Hematopoietic multipotent progenitor cell (in vitro differentiated cells): ENCODE measurements at regions not wholly inside any gene's neighbourhood (a gene's known extent, or its start where the extent isn't known, plus 50 kb on each side); places are given as distances from the start of the nearest gene placed in this dataset.
"Not testable (repeated sequence)": the region's sequence is repeated elsewhere in the genome, so short reads cannot be mapped to it uniquely, and the experiment has no call there.

ENCODE experiments used
- DNase-seq, 3 donors: peaks; one replicate each; pipeline ENCODE4 v3.0.0-alpha.2; 2011 to 2015; ENCODE audit warnings: low read depth in 2 of 3, low spot score in 2 of 3

GRCh38 chr15:53133255-53133850 is 343.2 kb upstream of the ONECUT1 start:
- DNase-seq = peak in 1 of 3 donors; percentile 29

GRCh38 chr15:53130943-53131342 is 340.8 kb upstream of the ONECUT1 start:
- DNase-seq = no peak

DNA sequence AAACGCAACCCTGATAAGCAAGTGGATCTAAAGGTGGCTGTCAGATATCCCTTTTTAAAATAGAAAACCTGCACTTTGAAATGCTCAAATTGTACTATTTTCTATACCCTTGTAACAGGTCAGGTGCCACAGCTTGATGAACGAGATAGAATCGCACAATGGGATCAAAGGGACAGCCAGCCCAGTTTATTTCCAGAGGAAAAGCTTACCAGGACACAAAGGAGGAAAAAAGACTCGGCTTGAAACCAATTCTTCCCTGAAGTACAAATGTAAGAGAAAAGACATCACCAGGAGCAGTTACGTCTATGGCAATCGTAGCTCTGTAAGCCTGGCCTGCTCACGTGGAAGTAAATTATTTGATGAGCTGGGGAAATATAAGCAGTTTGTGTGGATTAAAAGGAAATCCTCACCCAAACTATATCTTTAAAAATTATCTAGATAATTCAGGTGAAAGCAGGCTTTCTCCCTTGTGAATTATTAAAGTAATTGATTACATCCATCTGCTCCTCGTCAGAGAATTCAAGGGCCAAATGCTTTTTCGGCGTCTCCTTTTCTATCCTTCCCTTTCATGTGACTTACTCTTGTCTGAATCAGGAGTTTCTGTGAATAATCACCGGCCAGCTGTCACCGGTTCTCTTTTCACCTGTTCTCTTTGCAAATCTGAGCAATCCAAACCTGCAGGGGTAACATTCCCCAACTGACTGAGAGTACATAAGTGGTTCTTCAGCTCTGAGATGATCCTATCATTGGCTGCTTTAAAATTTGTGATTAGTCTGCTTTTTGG is 339.2 kb upstream of the ONECUT1 start:
- DNase-seq = no peak

DNA sequence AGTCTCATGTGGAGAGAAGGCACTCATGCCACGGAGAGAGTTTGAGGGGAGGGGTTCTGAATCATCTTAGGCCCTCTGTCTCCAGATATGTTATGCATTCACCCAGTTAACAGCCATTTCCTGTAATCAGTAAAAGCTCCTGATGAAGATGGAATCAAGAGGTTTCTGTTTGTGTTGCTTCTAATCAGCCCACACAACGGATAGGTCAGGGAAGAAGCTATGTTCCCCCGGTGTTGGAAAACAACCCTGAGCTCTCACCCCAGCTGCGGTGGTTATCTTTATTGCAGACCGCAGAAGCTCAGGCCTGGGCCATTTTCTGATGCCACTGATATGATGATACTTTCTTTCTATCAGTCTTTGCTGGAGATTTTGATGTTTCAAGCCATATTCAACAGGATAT is 338.5 kb upstream of the ONECUT1 start:
- no peak for DNase-seq

DNA sequence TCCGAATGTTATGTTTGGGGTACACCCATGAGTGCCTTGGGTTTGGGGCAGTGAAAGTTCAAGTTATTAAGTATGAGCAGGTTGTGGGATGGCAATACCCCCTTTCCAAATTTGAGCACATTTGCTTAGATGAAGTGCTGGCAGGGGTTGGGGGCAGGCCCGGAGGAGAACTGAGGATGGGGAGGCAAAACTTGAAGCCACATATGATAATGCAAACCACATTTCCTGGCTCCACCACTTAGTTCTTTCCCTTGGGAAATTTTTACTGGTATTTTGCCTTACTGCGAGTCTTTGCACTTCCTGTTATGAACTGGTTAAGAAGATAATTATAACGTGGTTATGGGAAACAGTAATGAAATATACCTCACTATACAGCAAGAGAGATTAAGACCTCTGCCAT is 336.0 kb upstream of the ONECUT1 start:
- DNase-seq = no peak

GRCh38 chr15:53122818-53123217 is 332.7 kb upstream of the ONECUT1 start:
- no peak for DNase-seq

- DNase-seq = not testable (repeated sequence)
These were observed 326.8 kb upstream of the ONECUT1 start for GRCh38 chr15:53116915-53117314.

DNA sequence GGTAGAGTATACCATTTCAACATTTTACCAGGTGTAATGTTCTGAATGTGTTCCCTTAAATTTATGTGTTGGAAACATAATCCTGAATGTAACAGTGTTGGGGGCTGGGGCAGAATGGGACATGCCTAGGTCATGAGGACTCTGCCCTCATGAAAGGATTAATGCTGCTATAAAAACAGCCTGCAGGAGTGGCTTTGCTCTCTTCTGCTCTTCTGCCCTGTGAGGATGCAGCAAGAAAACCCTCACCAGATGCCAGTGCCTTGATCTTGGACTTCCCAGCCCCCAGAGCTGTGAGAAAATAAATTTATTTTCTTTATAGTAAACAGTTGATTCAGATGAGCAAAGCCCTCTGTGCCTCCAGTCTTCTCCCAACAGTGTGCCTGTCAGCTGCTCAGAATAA is 326.0 kb upstream of the ONECUT1 start:
- no peak for DNase-seq

- DNase-seq = no peak
These were observed 325.4 kb upstream of the ONECUT1 start for GRCh38 chr15:53115563-53115962.

DNA sequence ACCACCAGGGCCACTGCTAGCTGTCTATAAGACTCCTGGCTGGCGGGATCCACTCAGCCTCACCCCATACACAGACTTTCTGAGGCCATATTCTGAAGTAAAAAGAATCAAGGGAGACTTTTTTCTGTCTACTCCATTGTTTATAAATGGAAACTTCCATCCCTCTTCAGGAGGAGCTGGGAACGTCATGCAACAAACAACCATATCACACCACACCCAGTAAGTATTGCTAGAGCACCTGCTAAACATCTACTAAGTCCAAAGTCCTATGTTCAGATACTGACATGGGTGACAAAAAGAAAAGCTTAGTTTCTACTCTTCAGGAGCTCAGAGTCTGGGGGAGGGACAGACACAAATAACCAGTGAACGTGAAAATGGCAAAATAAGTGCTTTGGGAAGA is 324.8 kb upstream of the ONECUT1 start:
- no peak for DNase-seq

DNA sequence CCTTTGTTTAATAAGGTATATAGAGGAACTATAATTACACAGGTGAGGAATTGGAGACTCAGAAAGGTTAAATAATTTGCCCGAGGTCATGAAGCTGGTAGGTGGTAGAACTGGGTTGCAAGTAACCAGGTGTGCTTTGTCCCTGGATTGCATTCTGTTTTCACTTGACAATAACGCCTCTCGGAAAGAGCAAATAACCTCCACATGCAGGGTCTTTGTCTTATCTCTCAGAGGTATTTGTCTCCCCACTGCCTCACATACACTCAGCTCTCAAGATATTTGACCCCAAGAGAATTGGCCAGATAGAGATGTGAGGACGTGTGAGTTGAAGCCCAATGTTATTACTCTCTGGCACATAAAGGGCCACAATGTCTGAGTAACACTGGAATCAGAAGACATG is 320.9 kb upstream of the ONECUT1 start:
- DNase-seq = no peak

DNA sequence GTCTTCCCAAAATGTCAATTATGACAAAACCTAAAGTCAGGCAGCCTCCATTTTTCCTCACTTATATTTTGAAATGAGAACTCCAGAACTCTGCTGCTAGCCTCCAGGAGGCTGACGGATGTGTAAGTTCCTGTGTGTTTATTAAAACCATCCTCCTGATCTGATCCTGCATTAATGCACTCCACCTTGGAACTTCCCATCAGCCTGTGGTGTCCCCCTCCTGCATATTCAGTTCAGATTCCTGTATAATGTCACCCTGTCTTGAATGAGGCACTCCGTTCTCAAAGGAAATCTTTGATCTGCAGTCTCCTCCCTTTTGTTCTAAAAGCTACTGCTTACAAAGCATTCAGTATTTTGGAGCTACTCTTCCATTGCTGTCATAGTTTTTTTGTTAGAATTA is 318.2 kb upstream of the ONECUT1 start:
- DNase-seq = no peak

DNA sequence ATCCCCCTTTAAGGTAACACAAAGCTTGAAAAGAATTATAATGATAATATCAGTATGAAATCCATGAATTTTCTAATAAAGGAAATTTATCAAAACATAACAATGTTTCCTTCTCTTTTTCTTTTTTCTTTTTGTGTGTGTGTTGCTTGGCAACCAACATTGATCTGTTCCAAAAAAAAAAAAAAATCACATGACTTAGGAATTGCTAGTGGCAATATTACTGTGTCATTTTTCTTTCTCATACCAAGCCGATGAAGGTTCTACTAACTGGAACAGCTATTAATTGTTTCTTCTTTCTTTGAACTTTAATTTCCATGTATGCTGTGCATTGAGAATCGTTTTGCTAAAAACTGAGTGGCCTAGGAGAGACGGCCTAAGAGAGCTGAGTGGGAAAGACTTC is 317.7 kb upstream of the ONECUT1 start:
- DNase-seq = no peak

DNA sequence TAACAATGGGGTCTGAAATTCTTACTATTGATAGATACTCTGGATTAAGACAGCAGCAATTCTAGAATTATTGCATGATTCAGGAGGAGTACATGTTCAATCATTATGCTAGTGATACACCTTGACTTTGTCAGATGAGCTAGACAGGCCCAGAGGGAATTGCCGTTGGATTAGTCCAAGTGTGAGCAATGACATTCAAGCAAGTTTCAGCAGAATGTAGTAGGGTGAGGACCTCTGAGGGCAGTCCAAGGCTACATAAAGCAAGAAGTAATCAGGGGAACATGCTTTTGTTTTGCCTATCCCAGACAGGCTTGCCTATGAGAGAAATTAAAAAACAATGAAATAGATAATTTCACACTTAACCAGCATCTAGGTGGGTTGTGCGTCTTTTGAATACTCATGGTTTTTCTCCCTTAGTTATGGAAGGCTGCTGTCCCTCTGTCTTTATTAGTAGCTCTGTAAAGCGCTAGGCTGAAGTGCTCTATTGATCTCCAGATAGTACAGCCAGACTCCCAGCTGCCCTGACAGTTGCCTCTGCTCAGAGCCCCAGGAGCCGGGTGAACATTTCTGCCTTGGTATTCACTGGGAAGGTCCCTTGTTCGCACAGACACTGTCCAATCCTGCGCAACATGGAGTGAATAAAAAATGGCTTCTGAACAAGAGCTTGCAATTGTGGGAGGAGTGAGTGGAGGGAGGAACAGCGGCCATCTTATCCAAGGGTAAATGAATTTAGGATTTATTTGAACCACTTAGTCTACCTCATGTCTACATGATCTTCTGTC is 316.6 kb upstream of the ONECUT1 start:
- DNase-seq = no peak

GRCh38 chr15:53102483-53102882 is 312.3 kb upstream of the ONECUT1 start:
- DNase-seq = no peak

- no peak for DNase-seq
These were observed 290.3 kb upstream of the ONECUT1 start for GRCh38 chr15:53080484-53080883.

DNA sequence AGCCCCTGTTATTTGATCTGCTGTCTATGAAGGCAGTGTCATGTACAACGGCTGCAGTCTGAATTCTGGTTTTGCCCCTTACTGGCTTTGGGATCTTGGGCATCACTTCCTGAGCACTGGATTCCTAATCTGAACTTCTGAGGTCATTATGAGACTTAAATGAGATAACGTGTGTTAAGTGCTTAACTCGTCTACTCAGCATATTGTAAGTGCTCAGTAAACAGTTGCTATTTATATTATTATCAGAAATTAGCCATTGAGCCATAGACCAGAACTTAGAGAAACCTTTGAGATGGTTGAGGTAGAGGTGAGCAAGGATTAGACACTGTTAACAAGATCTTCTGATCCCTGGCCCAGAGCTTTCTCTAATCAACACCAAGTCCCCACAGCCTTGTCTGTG is 284.1 kb upstream of the ONECUT1 start:
- no peak for DNase-seq

DNA sequence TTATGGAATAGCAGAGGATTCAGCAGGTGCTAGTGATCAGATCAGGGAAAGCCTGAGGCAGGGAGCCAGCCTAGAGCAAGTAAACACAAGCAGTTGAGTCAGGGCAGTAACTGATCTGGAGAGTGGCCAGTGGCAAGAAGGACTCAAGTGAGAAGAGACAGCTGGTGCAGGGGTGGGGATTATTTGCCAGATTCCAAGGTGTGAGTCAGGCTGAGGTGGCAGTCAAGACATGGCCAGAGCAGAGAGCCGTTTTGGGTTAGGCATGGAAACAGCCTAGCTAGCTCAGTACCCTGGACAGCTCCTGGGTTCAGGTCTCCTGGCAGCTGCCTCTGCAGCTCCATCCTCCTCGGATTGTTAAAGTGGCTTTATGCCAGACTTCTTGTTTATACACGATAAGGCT is 281.9 kb upstream of the ONECUT1 start:
- DNase-seq = peak in 2 of 3 donors; percentile 46 to 79

GRCh38 chr15:53068636-53069035 is 278.5 kb upstream of the ONECUT1 start:
- no peak for DNase-seq

GRCh38 chr15:53059273-53060043 is 269.3 kb upstream of the ONECUT1 start:
- DNase-seq = no peak

- DNase-seq = no peak
These were observed 256.1 kb upstream of the ONECUT1 start for GRCh38 chr15:53046153-53046790.
